ENCODE measurements at regions not wholly inside any gene's neighbourhood (a gene's known extent, or its start where the extent isn't known, plus 50 kb on each side); places are given as distances from the start of the nearest gene placed in this dataset.
"Not testable (repeated sequence)": the region's sequence is repeated elsewhere in the genome, so short reads cannot be mapped to it uniquely, and the experiment has no call there.

GRCh38 chr15:39510001-39510701 lies 70.7 kb upstream of the THBS1 start:
- DNase-seq (ENCODE audit: insufficient read length, low spot score) (no peak), FAIRE-seq (no peak)
- no peak for TF ChIP-seq PAX5 (IDR thresholded peaks at IDR 0.05; ENCODE audit: insufficient read depth, low read length, severe bottlenecking)
- TF ChIP-seq POLR2AphosphoS5 (IDR thresholded peaks at IDR 0.05; ENCODE audit: low read depth, low read length): no peak
- no peak for TF ChIP-seq SPI1 (IDR thresholded peaks at IDR 0.05; ENCODE audit: low read depth, low read length)
- no peak for TF ChIP-seq TAF1 (IDR thresholded peaks at IDR 0.05; ENCODE audit: low read depth, low read length)
- TF ChIP-seq POU2F2 (IDR thresholded peaks at IDR 0.05; ENCODE audit: low read depth, low read length): no peak
- TF ChIP-seq POLR2A (IDR thresholded peaks at IDR 0.05; ENCODE audit: low read depth, low read length): no peak

GRCh38 chr15:39511000-39511915 lies 69.6 kb upstream of the THBS1 start:
- DNase-seq (ENCODE audit: insufficient read length, low spot score) (no peak), FAIRE-seq (no peak)
- TF ChIP-seq POLR2A (IDR thresholded peaks at IDR 0.05; ENCODE audit: low read depth, low read length): no peak
- no peak for TF ChIP-seq POU2F2 (IDR thresholded peaks at IDR 0.05; ENCODE audit: low read depth, low read length)
- TF ChIP-seq PAX5 (IDR thresholded peaks at IDR 0.05; ENCODE audit: insufficient read depth, low read length, severe bottlenecking): no peak
- no peak for TF ChIP-seq TAF1 (IDR thresholded peaks at IDR 0.05; ENCODE audit: low read depth, low read length)
- no peak for TF ChIP-seq SPI1 (IDR thresholded peaks at IDR 0.05; ENCODE audit: low read depth, low read length)
- TF ChIP-seq POLR2AphosphoS5 (IDR thresholded peaks at IDR 0.05; ENCODE audit: low read depth, low read length): no peak

- DNase-seq (ENCODE audit: insufficient read length, low spot score) (no peak), FAIRE-seq (no peak)
These were observed 69.0 kb upstream of the THBS1 start for GRCh38 chr15:39511916-39512260.

GRCh38 chr15:39512643-39513042 lies 68.2 kb upstream of the THBS1 start:
- FAIRE-seq (no peak), DNase-seq (ENCODE audit: insufficient read length, low spot score) (no peak)
- no peak for TF ChIP-seq POLR2AphosphoS5 (IDR thresholded peaks at IDR 0.05; ENCODE audit: low read depth, low read length)
- TF ChIP-seq TAF1 (IDR thresholded peaks at IDR 0.05; ENCODE audit: low read depth, low read length): no peak
- TF ChIP-seq POLR2A (IDR thresholded peaks at IDR 0.05; ENCODE audit: low read depth, low read length): no peak
- TF ChIP-seq SPI1 (IDR thresholded peaks at IDR 0.05; ENCODE audit: low read depth, low read length): no peak
- TF ChIP-seq PAX5 (IDR thresholded peaks at IDR 0.05; ENCODE audit: insufficient read depth, low read length, severe bottlenecking): no peak
- TF ChIP-seq POU2F2 (IDR thresholded peaks at IDR 0.05; ENCODE audit: low read depth, low read length): no peak

More at GRCh38 chr15:39511916-39512260, 69.0 kb upstream of the THBS1 start:
- TF ChIP-seq TAF1 (IDR thresholded peaks at IDR 0.05; ENCODE audit: low read depth, low read length) (no peak), POLR2A (IDR thresholded peaks at IDR 0.05; ENCODE audit: low read depth, low read length) (no peak), POU2F2 (IDR thresholded peaks at IDR 0.05; ENCODE audit: low read depth, low read length) (no peak)

GRCh38 chr15:39513936-39514335 lies 66.9 kb upstream of the THBS1 start:
- TF ChIP-seq SPI1 (IDR thresholded peaks at IDR 0.05; ENCODE audit: low read depth, low read length) (no peak), POLR2A (IDR thresholded peaks at IDR 0.05; ENCODE audit: low read depth, low read length) (no peak), PAX5 (IDR thresholded peaks at IDR 0.05; ENCODE audit: insufficient read depth, low read length, severe bottlenecking) (no peak), TAF1 (IDR thresholded peaks at IDR 0.05; ENCODE audit: low read depth, low read length) (no peak), POU2F2 (IDR thresholded peaks at IDR 0.05; ENCODE audit: low read depth, low read length) (no peak), POLR2AphosphoS5 (IDR thresholded peaks at IDR 0.05; ENCODE audit: low read depth, low read length) (no peak)
- no peak for FAIRE-seq
- DNase-seq (ENCODE audit: insufficient read length, low spot score): no peak

- TF ChIP-seq POU2F2 (IDR thresholded peaks at IDR 0.05; ENCODE audit: low read depth, low read length): no peak
- TF ChIP-seq POLR2AphosphoS5 (IDR thresholded peaks at IDR 0.05; ENCODE audit: low read depth, low read length): no peak
- no peak for TF ChIP-seq TAF1 (IDR thresholded peaks at IDR 0.05; ENCODE audit: low read depth, low read length)
- no peak for TF ChIP-seq PAX5 (IDR thresholded peaks at IDR 0.05; ENCODE audit: insufficient read depth, low read length, severe bottlenecking)
- TF ChIP-seq POLR2A (IDR thresholded peaks at IDR 0.05; ENCODE audit: low read depth, low read length): no peak
- no peak for TF ChIP-seq SPI1 (IDR thresholded peaks at IDR 0.05; ENCODE audit: low read depth, low read length)
- DNase-seq (ENCODE audit: insufficient read length, low spot score) (no peak), FAIRE-seq (no peak)
These were observed 65.9 kb upstream of the THBS1 start for GRCh38 chr15:39514933-39515332.

GRCh38 chr15:39515765-39516164 lies 65.1 kb upstream of the THBS1 start:
- TF ChIP-seq TAF1 (IDR thresholded peaks at IDR 0.05; ENCODE audit: low read depth, low read length): no peak
- DNase-seq (ENCODE audit: insufficient read length, low spot score): no peak
- FAIRE-seq: no peak

- no peak for TF ChIP-seq POLR2AphosphoS5 (IDR thresholded peaks at IDR 0.05; ENCODE audit: low read depth, low read length)
- TF ChIP-seq POLR2A (IDR thresholded peaks at IDR 0.05; ENCODE audit: low read depth, low read length): no peak
- TF ChIP-seq TAF1 (IDR thresholded peaks at IDR 0.05; ENCODE audit: low read depth, low read length): no peak
- TF ChIP-seq SPI1 (IDR thresholded peaks at IDR 0.05; ENCODE audit: low read depth, low read length): no peak
- no peak for TF ChIP-seq POU2F2 (IDR thresholded peaks at IDR 0.05; ENCODE audit: low read depth, low read length)
- no peak for TF ChIP-seq PAX5 (IDR thresholded peaks at IDR 0.05; ENCODE audit: insufficient read depth, low read length, severe bottlenecking)
- FAIRE-seq: no peak
These were observed 63.6 kb upstream of the THBS1 start for GRCh38 chr15:39517122-39517855.

GRCh38 chr15:39523968-39524367 lies 56.9 kb upstream of the THBS1 start:
- not testable (repeated sequence) for FAIRE-seq; DNase-seq (ENCODE audit: insufficient read length, low spot score)

More at GRCh38 chr15:39517122-39517855, 63.6 kb upstream of the THBS1 start:
- no peak for DNase-seq (ENCODE audit: insufficient read length, low spot score)
